ENCODE measurements at regions not wholly inside any gene's neighbourhood (a gene's known extent, or its start where the extent isn't known, plus 50 kb on each side); places are given as distances from the start of the nearest gene placed in this dataset.

GRCh38 chr3:130606336-130606735, 89.4 kb downstream of the COL6A6 start:
- no peak for TF ChIP-seq ARNT (IDR thresholded peaks at IDR 0.05)
- TF ChIP-seq SP1 (IDR thresholded peaks at IDR 0.05), result no peak
- TF ChIP-seq BHLHE40 (IDR thresholded peaks at IDR 0.05; ENCODE audit: borderline replicate concordance), result no peak
- no peak for TF ChIP-seq SUZ12 (IDR thresholded peaks at IDR 0.05)
- TF ChIP-seq NFRKB (IDR thresholded peaks at IDR 0.05), result no peak
- TF ChIP-seq ZNF384 (IDR thresholded peaks at IDR 0.05), result no peak
- no peak for TF ChIP-seq TARDBP (IDR thresholded peaks at IDR 0.05)
- TF ChIP-seq LEF1 (IDR thresholded peaks at IDR 0.05; ENCODE audit: borderline replicate concordance), result no peak
- TF ChIP-seq FOXK2 (IDR thresholded peaks at IDR 0.05), result no peak
- TF ChIP-seq FOXM1 (IDR thresholded peaks at IDR 0.05; ENCODE audit: borderline replicate concordance), result no peak
- no peak for TF ChIP-seq CTBP1 (IDR thresholded peaks at IDR 0.05; ENCODE audit: borderline replicate concordance)
- no peak for TF ChIP-seq ELF4 (IDR thresholded peaks at IDR 0.05)
- no peak for TF ChIP-seq PKNOX1 (IDR thresholded peaks at IDR 0.05)
- no peak for TF ChIP-seq FOXA1 (IDR thresholded peaks at IDR 0.05)
